OCI-LY1 (cell line): ENCODE measurements at regions not wholly inside any gene's neighbourhood (a gene's known extent, or its start where the extent isn't known, plus 50 kb on each side); places are given as distances from the start of the nearest gene placed in this dataset.

Source experiments
- H2AFZ ChIP-seq: fragments of 200-600 bp; sonication (generic), shearing (Covaris generic); 2 replicates; pipeline ENCODE4 v1.6.0; 2014; ENCODE audit warnings: antibody characterized with exemption, mild to moderate bottlenecking, low read length
- H3F3A ChIP-seq: fragments of 200-600 bp; sonication (generic), shearing (Covaris generic); 2 replicates; pipeline ENCODE4 v1.6.0; 2014; ENCODE audit warnings: mild to moderate bottlenecking, antibody characterized with exemption, low read length, moderate library complexity; ENCODE audit not compliant: insufficient read depth
- H3K27ac ChIP-seq: fragments of 200-600 bp; sonication (generic); 2 replicates; pipeline ENCODE4 v1.5.1; 2014; ENCODE audit warnings: low read length, mixed run types, mild to moderate bottlenecking, low read depth; ENCODE audit not compliant: poor library complexity, severe bottlenecking
- H3K27me3 ChIP-seq: fragments of 200-600 bp; sonication (generic); 2 replicates; pipeline ENCODE4 v1.6.0; 2014; ENCODE audit warnings: antibody characterized with exemption, mild to moderate bottlenecking, low read length, moderate library complexity; ENCODE audit not compliant: insufficient read depth
- H3K36me3 ChIP-seq: fragments of 200-600 bp; sonication (generic); 2 replicates; pipeline ENCODE4 v1.6.1; 2014; ENCODE audit warnings: mild to moderate bottlenecking, antibody characterized with exemption, low read length, moderate library complexity, mixed read lengths; ENCODE audit not compliant: insufficient read depth
- H3K4me1 ChIP-seq: fragments of 200-600 bp; sonication (generic); 2 replicates; pipeline ENCODE4 v1.5.1; 2014; ENCODE audit warnings: mild to moderate bottlenecking, low read length, moderate library complexity; ENCODE audit not compliant: insufficient read depth, severe bottlenecking
- H3K4me2 ChIP-seq: fragments of 200-600 bp; sonication (generic), shearing (Covaris generic); 2 replicates; pipeline ENCODE4 v1.6.1; 2014; ENCODE audit warnings: low read length
- H3K4me3 ChIP-seq: fragments of 200-600 bp; sonication (generic); 2 replicates; pipeline ENCODE4 v1.5.1; 2014; ENCODE audit warnings: low read length, low read depth, mild to moderate bottlenecking, mixed read lengths; ENCODE audit not compliant: poor library complexity, severe bottlenecking
- H3K79me2 ChIP-seq: fragments of 200-600 bp; shearing (Covaris generic); 2 replicates; pipeline ENCODE4 v1.6.1; 2016; ENCODE audit warnings: mixed run types, low read length, mixed read lengths; ENCODE audit not compliant: insufficient read depth
- H3K9ac ChIP-seq: fragments of 200-600 bp; sonication (generic), shearing (Covaris generic); 2 replicates; pipeline ENCODE4 v1.6.1; 2014; ENCODE audit warnings: mild to moderate bottlenecking, low read length, mixed read lengths
- H3K9me2 ChIP-seq: fragments of 200-600 bp; sonication (generic), shearing (Covaris generic); 2 replicates; pipeline ENCODE4 v1.6.1; 2014; ENCODE audit warnings: low read depth, mild to moderate bottlenecking, low read length, mixed read lengths
- H3K9me3 ChIP-seq: fragments of 200-600 bp; shearing (Covaris generic); 2 replicates; pipeline ENCODE4 v1.6.1; 2014; ENCODE audit warnings: low read length, mixed read lengths
- H4K20me1 ChIP-seq: fragments of 200-600 bp; sonication (generic), shearing (Covaris generic); 2 replicates; pipeline ENCODE4 v1.6.0; 2016; ENCODE audit warnings: mild to moderate bottlenecking, low read length; ENCODE audit not compliant: insufficient read depth
- CTCF ChIP-seq: fragments of 200-600 bp; sonication (generic), shearing (Covaris generic); IDR thresholded peaks from 2 replicates; pipeline ENCODE4 v1.5.1; 2017; ENCODE audit warnings: mild to moderate bottlenecking, antibody characterized with exemption, low read length, moderate library complexity, mixed read lengths
- EZH2 ChIP-seq: fragments of 200-600 bp; sonication (generic), shearing (Covaris generic); IDR thresholded peaks from 2 replicates; pipeline ENCODE4 v1.8.0; 2017; ENCODE audit warnings: borderline replicate concordance, mixed run types, mild to moderate bottlenecking, antibody characterized with exemption, low read length, moderate library complexity, mixed read lengths

- H3K79me2 ChIP-seq = no peaks in the 10 kb centered on the region
- H3K27me3 ChIP-seq = no peaks in the 10 kb centered on the region
- no peak overlapping the region for H3K9ac ChIP-seq
- no peaks in the 10 kb centered on the region for H4K20me1 ChIP-seq
- H3K9me3 ChIP-seq = no peaks in the 10 kb centered on the region
- no peak overlapping the region for H3K4me2 ChIP-seq
- TF ChIP-seq CTCF (no peak), EZH2 (no peak)
- no peaks in the 10 kb centered on the region for H3F3A ChIP-seq
- no peak overlapping the region for H3K27ac ChIP-seq
- no peaks in the 10 kb centered on the region for H3K36me3 ChIP-seq
- H3K9me2 ChIP-seq = no peaks in the 10 kb centered on the region
- H3K4me3 ChIP-seq = no peak overlapping the region
- H2AFZ ChIP-seq = no peak overlapping the region
- H3K4me1 ChIP-seq = no peaks in the 10 kb centered on the region
Observed at GRCh38 chr4:130178106-130178505, 1082.2 kb downstream of the C4orf33 start.

DNA sequence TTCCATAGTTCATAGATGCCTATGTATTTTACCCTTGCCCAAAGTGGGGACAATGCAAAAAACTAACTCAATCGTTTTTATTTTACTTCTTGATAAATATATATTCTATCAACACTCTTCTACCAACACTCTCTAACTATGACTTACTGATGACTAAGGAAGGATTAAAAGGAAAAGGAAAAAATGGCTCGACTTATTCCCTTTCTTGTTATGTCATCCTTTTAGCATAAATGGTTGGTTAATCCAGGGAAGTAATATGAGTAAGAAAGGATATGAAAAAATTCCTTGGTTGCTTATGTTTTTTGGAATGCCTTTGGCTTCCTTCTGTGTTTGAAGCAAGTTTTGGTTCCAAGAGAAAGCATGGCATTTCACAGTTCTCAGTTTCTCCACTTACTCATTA, 1087.1 kb downstream of the C4orf33 start:
- H3F3A ChIP-seq = no peaks in the 10 kb centered on the region
- H3K9me3 ChIP-seq = no peaks in the 10 kb centered on the region
- no peak overlapping the region for H2AFZ ChIP-seq
- no peak overlapping the region for H3K4me2 ChIP-seq
- H3K4me1 ChIP-seq = no peaks in the 10 kb centered on the region
- H3K79me2 ChIP-seq = no peaks in the 10 kb centered on the region
- no peaks in the 10 kb centered on the region for H3K36me3 ChIP-seq
- H3K9ac ChIP-seq = no peak overlapping the region
- no peaks in the 10 kb centered on the region for H4K20me1 ChIP-seq
- no peak overlapping the region for H3K4me3 ChIP-seq
- TF ChIP-seq CTCF (no peak), EZH2 (no peak)
- H3K9me2 ChIP-seq = no peaks in the 10 kb centered on the region
- no peaks in the 10 kb centered on the region for H3K27me3 ChIP-seq
- no peak overlapping the region for H3K27ac ChIP-seq

DNA sequence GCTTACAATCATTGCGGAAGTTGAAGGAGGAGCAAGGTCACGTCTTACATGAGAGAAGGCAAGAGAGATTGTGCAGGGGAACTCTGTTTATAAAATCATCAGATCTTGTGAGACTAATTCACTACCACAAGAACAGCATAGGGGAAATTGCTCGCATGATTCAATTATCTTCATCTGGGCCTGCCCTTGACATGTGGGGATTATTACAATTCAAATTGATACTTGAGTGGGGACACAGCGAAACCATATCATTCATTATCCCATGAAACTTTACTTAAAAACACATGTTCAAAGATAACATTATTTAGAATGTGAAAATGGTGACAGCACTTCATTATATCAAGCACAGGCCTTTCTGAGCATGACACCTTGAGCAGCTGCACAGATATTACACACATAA, 1087.8 kb downstream of the C4orf33 start:
- H3F3A ChIP-seq = no peaks in the 10 kb centered on the region
- no peak overlapping the region for H3K4me3 ChIP-seq
- H3K9me3 ChIP-seq = no peaks in the 10 kb centered on the region
- no peaks in the 10 kb centered on the region for H3K4me1 ChIP-seq
- no peaks in the 10 kb centered on the region for H3K9me2 ChIP-seq
- H3K4me2 ChIP-seq = no peak overlapping the region
- H4K20me1 ChIP-seq = no peaks in the 10 kb centered on the region
- no peak overlapping the region for H2AFZ ChIP-seq
- H3K27ac ChIP-seq = no peak overlapping the region
- TF ChIP-seq CTCF (no peak), EZH2 (no peak)
- H3K27me3 ChIP-seq = no peaks in the 10 kb centered on the region
- H3K9ac ChIP-seq = no peak overlapping the region
- no peaks in the 10 kb centered on the region for H3K36me3 ChIP-seq
- no peaks in the 10 kb centered on the region for H3K79me2 ChIP-seq
